Right cardiac atrium (tissue), 5 donors: ENCODE measurements at regions not wholly inside any gene's neighbourhood (a gene's known extent, or its start where the extent isn't known, plus 50 kb on each side); places are given as distances from the start of the nearest gene placed in this dataset.
A peak's percentile ranks its signal among the peaks of the same experiment; 100 is the strongest.

ENCODE experiments used
- ATAC-seq, 2 donors: fragments of 200-7000 bp; cut with Tn5 transposase; one replicate each; pipeline versions ENCODE4 v1.8.0 to v1.9.1; 2020; ENCODE audit warnings: moderate library complexity in 2 of 2, mild to moderate bottlenecking in 1 of 2
- DNase-seq, 3 donors: peaks; one replicate each; pipeline ENCODE4 v3.0.0-alpha.2; 2020
- H3K27ac ChIP-seq: one replicate; pipeline ENCODE4 v1.5.1; 2013; ENCODE audit warnings: mild to moderate bottlenecking, low read length, control low read depth, moderate library complexity
- H3K27me3 ChIP-seq: one replicate; pipeline ENCODE4 v1.6.1; 2013; ENCODE audit not compliant: control insufficient read depth, insufficient read depth
- H3K4me1 ChIP-seq: one replicate; pipeline ENCODE4 v1.6.1; 2013; ENCODE audit warnings: low read length; ENCODE audit not compliant: control insufficient read depth, insufficient read depth
- H3K4me3 ChIP-seq: one replicate; pipeline ENCODE4 v1.5.1; 2013; ENCODE audit warnings: low read length, control low read depth
- H3K9me3 ChIP-seq: one replicate; pipeline ENCODE4 v1.6.1; 2013; ENCODE audit warnings: low read length; ENCODE audit not compliant: control insufficient read depth
- WGBS: extraction: QIAGEN DNeasy Blood & Tissue Kit; methylation state at CpG from one replicate; pipeline ENCODE4 v1.1.7; 2013; 5-methylcytosine and 5-hydroxymethylcytosine counted together
- intact Hi-C, 4 donors: fragments of 100-400 bp; cut with DNase I; formaldehyde crosslinking; loops; one replicate each; pipeline versions ENCODE4 v1.11.0 to v1.14.0; 2022 to 2023
- donor health status: healthy with polysubstance abuse.
- donor health status: DM: no; HTN: yes; CAD: no.
- donor health status: DM: no; HTN: no; CAD: no.
- donor health status: DM: no; HTN: yes; CAD: no; lungs with severe emphysema.
- donor health status: DM: yes; HTN: yes; CAD: no.

- WGBS: 81% methylated on average over 2 of the region's 2 CpGs
- Histone ChIP-seq H3K4me1 (no peaks in the 10 kb centered on the region), H3K27ac (no peak overlapping the region), H3K4me3 (no peak overlapping the region), H3K9me3 (no peaks in the 10 kb centered on the region), H3K27me3 (no peaks in the 10 kb centered on the region)
- no peak for ATAC-seq
- intact Hi-C loops: no loop called here
- DNase-seq: no peak
Observed at GRCh38 chr16:48487287-48487686, 102.1 kb upstream of the SIAH1 start.

DNA sequence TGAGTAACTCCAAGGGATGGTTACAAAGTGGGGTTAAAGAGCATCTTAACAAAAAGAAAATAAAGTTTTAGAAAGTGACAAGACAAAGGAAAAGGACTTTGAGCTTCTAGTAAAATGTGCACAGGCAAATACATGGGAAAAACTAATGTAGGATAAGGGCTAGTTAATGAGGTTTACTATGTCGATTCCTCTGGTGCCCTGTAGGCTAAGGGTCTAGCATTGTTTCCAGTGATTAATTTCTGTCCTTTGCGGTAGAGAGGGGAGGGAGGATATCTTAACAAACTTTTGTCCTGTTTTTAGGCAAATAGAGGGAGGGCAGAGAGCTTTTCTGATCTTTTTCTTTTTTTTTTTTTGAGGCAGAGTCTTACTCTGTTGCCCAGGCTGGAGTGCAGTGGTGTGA, 96.6 kb upstream of the SIAH1 start:
- intact Hi-C loops: no loop called here
- WGBS: 60% methylated on average over 2 of the region's 2 CpGs
- Histone ChIP-seq H3K4me3 (no peak overlapping the region), H3K27me3 (no peaks in the 10 kb centered on the region), H3K4me1 (no peaks in the 10 kb centered on the region), H3K27ac (no peak overlapping the region), H3K9me3 (no peaks in the 10 kb centered on the region)
- DNase-seq (no peak), ATAC-seq (no peak)

GRCh38 chr16:48481211-48481610, 96.0 kb upstream of the SIAH1 start:
- Histone ChIP-seq H3K4me1 (no peaks in the 10 kb centered on the region), H3K9me3 (no peaks in the 10 kb centered on the region), H3K27ac (no peak overlapping the region), H3K4me3 (no peak overlapping the region), H3K27me3 (no peaks in the 10 kb centered on the region)
- intact Hi-C loops: no loop called here
- WGBS: 94% methylated on average over 1 of the region's 1 CpG
- no peak for ATAC-seq
- no peak for DNase-seq

- ATAC-seq: no peak
Observed at GRCh38 chr16:48479955-48480354, 94.7 kb upstream of the SIAH1 start.

GRCh38 chr16:48479329-48479728, 94.1 kb upstream of the SIAH1 start:
- Histone ChIP-seq H3K4me3 (no peak overlapping the region), H3K9me3 (no peaks in the 10 kb centered on the region), H3K27ac (no peak overlapping the region), H3K27me3 (no peaks in the 10 kb centered on the region), H3K4me1 (no peaks in the 10 kb centered on the region)
- no peak for ATAC-seq
- DNase-seq: no peak
- WGBS: 82% methylated on average over 3 of the region's 3 CpGs
- intact Hi-C loops: no loop called here

More at GRCh38 chr16:48479955-48480354, 94.7 kb upstream of the SIAH1 start:
- H3K4me1 ChIP-seq: no peaks in the 10 kb centered on the region
- 86% methylated on average over 2 of the region's 2 CpGs for WGBS
- intact Hi-C loops: no loop called here
- H3K27me3 ChIP-seq: no peaks in the 10 kb centered on the region
- H3K27ac ChIP-seq: no peak overlapping the region
- DNase-seq: no peak
- no peaks in the 10 kb centered on the region for H3K9me3 ChIP-seq
- H3K4me3 ChIP-seq: no peak overlapping the region

GRCh38 chr16:48478393-48478792, 93.2 kb upstream of the SIAH1 start:
- ATAC-seq: no peak
- intact Hi-C loops: no loop called here
- Histone ChIP-seq H3K4me3 (no peak overlapping the region), H3K4me1 (no peaks in the 10 kb centered on the region), H3K27me3 (no peaks in the 10 kb centered on the region), H3K9me3 (no peaks in the 10 kb centered on the region), H3K27ac (no peak overlapping the region)
- 45% methylated on average over 5 of the region's 5 CpGs for WGBS
- DNase-seq: no peak

GRCh38 chr16:48471435-48471834, 86.2 kb upstream of the SIAH1 start:
- DNase-seq: peak in 1 of 3 donors; percentile 38
- intact Hi-C loops: no loop called here

DNA sequence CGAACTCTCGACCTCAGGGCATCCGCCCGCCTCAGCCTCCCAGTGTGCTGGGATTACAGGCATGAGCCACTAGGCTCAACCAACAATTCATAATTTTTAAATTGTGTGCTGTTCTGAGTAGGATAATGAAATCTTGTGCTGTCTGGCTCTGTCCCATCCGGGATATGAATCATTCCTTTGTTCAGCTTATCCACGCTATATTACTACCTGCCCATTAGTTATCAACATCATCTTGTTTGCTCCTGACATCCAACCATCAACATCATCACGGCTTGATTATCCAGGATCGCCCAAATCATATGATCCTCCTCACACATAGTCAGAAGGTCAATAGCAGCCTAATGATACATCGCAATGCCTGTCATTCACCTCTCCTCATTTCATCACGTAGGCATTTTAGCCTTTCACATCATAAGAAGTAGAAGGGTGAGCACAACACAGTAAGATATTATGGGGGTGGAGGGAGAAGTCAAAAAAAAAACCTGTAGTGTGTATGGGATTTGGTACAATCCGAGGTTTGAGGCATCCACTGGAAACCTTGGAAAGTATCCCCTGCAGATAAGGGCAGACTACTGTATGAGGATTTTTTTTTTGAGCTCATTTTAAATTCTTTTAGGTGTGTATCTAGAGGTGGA, 77.0 kb upstream of the SIAH1 start:
- WGBS: 77% methylated on average over 11 of the region's 11 CpGs
- H3K9me3 ChIP-seq: no peaks in the 10 kb centered on the region
- H3K27ac ChIP-seq: no peak overlapping the region
- intact Hi-C loops: no loop called here
- no peaks in the 10 kb centered on the region for H3K27me3 ChIP-seq
- ATAC-seq (no peak), DNase-seq (no peak)
- H3K4me1 ChIP-seq: no peaks in the 10 kb centered on the region
- no peak overlapping the region for H3K4me3 ChIP-seq

More at GRCh38 chr16:48471435-48471834, 86.2 kb upstream of the SIAH1 start:
- Histone ChIP-seq H3K27ac (no peak overlapping the region), H3K27me3 (no peaks in the 10 kb centered on the region), H3K9me3 (no peaks in the 10 kb centered on the region), H3K4me3 (no peak overlapping the region), H3K4me1 (no peaks in the 10 kb centered on the region)
- no peak for ATAC-seq
- WGBS: 69% methylated on average over 5 of the region's 5 CpGs

DNA sequence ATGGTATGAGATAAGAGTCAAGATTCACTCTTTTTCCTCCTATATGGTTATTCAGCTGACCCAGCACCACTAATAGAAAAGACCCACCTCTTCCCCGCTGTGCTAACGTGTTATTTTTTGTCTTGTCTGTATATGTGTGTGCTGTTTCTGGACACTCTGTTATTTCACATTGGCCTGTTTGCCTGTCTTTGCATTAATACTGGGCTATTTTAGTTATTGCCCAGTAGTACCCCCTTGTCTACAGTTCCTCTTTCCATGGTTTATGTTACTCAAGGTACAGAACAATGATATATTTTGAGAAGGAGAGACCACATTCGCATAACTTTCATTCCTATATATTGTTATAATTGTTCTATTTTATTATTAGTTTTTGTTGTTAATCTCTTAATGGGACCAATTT, 74.0 kb upstream of the SIAH1 start:
- Histone ChIP-seq H3K27ac (no peak overlapping the region), H3K4me1 (no peaks in the 10 kb centered on the region), H3K4me3 (no peak overlapping the region), H3K9me3 (no peaks in the 10 kb centered on the region), H3K27me3 (no peaks in the 10 kb centered on the region)
- DNase-seq: no peak
- intact Hi-C loops: no loop called here
- 89% methylated on average over 3 of the region's 3 CpGs for WGBS
- no peak for ATAC-seq

- DNase-seq (no peak), ATAC-seq (no peak)
- no peaks in the 10 kb centered on the region for H3K4me1 ChIP-seq
- H3K9me3 ChIP-seq: no peaks in the 10 kb centered on the region
- no peaks in the 10 kb centered on the region for H3K27me3 ChIP-seq
- intact Hi-C loops: no loop called here
- no peak overlapping the region for H3K4me3 ChIP-seq
- H3K27ac ChIP-seq: no peak overlapping the region
- WGBS: 95% methylated on average over 7 of the region's 7 CpGs
Observed at GRCh38 chr16:48454051-48454450, 68.8 kb upstream of the SIAH1 start.

DNA sequence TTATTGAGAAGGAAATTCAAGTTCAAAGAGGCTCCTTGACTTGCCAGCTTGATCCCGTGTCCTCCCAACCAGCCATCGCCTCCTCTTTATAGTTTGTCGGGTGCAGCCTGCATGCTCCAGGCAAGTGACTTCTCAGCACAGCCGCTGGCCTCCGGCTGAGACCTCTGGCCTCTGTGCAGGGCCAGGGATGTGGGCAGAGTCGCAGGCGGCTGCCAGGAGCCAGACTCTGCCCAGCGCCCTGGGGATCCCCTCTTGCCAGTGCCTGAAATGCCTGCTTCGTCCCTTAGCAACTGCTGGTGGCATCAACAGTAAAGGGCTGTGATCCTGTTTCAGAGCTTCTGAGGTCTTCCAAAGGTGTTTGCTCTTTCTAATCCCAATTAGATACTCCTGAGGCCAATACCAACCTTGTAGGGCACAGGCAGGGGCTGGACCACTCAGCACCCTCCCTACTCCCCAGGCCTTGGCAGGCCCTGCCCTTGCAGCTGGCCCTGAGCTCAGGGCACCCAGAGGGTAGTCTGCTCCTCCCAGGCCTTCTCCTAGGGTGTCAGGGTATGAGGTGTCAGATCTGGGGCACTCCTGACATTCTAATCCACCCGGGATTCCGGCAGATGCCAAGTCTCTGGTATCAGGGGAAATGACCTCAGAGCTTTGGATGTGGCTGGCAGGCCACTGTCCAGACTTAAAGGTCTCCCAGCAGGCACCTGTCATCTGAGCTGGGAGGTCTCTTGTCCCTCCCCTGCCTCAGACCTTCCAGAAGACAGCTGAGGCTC, 68.0 kb upstream of the SIAH1 start:
- WGBS: 65% methylated on average over 11 of the region's 11 CpGs
- no peaks in the 10 kb centered on the region for H3K4me1 ChIP-seq
- ATAC-seq (peak; percentile 79 to 80), DNase-seq (peak in 2 of 3 donors; percentile 18 to 54)
- intact Hi-C loops: no loop called here
- no peak overlapping the region for H3K27ac ChIP-seq
- H3K27me3 ChIP-seq: no peaks in the 10 kb centered on the region
- H3K4me3 ChIP-seq: no peak overlapping the region
- no peaks in the 10 kb centered on the region for H3K9me3 ChIP-seq
